ENCODE measurements at regions not wholly inside any gene's neighbourhood (a gene's known extent, or its start where the extent isn't known, plus 50 kb on each side); places are given as distances from the start of the nearest gene placed in this dataset.

- H3K27me3 Mint-ChIP-seq, result no peaks in the 10 kb centered on the region
- peaks cover 4% of the 10 kb centered on the region for H3K9me3 Mint-ChIP-seq
- no peak overlapping the region for H3K27ac Mint-ChIP-seq
- H3K36me3 Mint-ChIP-seq (ENCODE audit: low read depth), result no peaks in the 10 kb centered on the region
- no peak overlapping the region for H3K4me3 Mint-ChIP-seq
- peaks cover 9% of the 10 kb centered on the region for H3K4me1 Mint-ChIP-seq
- ATAC-seq (replicated peaks), result no peak
Observed at GRCh38 chr7:115235075-115235474, 313.2 kb downstream of the MDFIC start.

DNA sequence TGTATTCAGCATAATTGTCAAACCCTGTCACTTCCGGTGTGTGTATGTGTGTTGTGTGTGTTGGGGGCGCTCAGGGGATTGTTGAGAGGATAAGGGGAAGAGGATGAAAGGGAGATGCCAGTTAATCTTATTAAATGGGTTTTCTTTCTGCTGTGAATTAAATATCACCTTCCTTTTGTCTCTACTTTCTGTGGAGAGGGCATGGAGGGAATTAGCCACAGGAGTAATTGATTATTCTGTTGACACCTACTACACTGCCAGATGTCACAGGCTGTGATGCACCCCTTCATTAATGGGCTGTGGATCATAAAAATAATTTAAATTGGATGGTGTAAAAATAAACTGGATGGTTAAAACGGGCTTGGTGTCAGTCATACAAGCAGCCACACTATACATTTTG lies 311.9 kb downstream of the MDFIC start:
- H3K36me3 Mint-ChIP-seq (ENCODE audit: low read depth), result no peaks in the 10 kb centered on the region
- H3K4me1 Mint-ChIP-seq, result peaks cover 18% of the 10 kb centered on the region
- H3K4me3 Mint-ChIP-seq, result no peak overlapping the region
- peak overlapping the region; percentile 17 for H3K27ac Mint-ChIP-seq
- ATAC-seq (replicated peaks), result no peak
- peaks cover 4% of the 10 kb centered on the region for H3K9me3 Mint-ChIP-seq
- no peaks in the 10 kb centered on the region for H3K27me3 Mint-ChIP-seq

GRCh38 chr7:115232041-115232440 lies 310.1 kb downstream of the MDFIC start:
- Mint-ChIP-seq H3K36me3 (ENCODE audit: low read depth) (no peaks in the 10 kb centered on the region), H3K4me1 (peaks cover 18% of the 10 kb centered on the region), H3K4me3 (no peak overlapping the region), H3K27me3 (no peaks in the 10 kb centered on the region), H3K9me3 (peaks cover 4% of the 10 kb centered on the region), H3K27ac (peak overlapping the region; percentile 77)
- no peak for ATAC-seq (replicated peaks)

GRCh38 chr7:115230882-115231571 lies 309.1 kb downstream of the MDFIC start:
- peaks cover 18% of the 10 kb centered on the region for H3K4me1 Mint-ChIP-seq
- H3K36me3 Mint-ChIP-seq (ENCODE audit: low read depth), result no peaks in the 10 kb centered on the region
- no peaks in the 10 kb centered on the region for H3K27me3 Mint-ChIP-seq
- peak overlapping the region; percentile 90 for H3K27ac Mint-ChIP-seq
- peak; percentile 98 for ATAC-seq (replicated peaks)
- peak overlapping the region; percentile 46 for H3K4me3 Mint-ChIP-seq
- H3K9me3 Mint-ChIP-seq, result peaks cover 4% of the 10 kb centered on the region

- no peaks in the 10 kb centered on the region for H3K36me3 Mint-ChIP-seq (ENCODE audit: low read depth)
- no peaks in the 10 kb centered on the region for H3K27me3 Mint-ChIP-seq
- peak overlapping the region; percentile 60 for H3K4me3 Mint-ChIP-seq
- peaks cover 7% of the 10 kb centered on the region for H3K9me3 Mint-ChIP-seq
- peak overlapping the region; percentile 77 for H3K27ac Mint-ChIP-seq
- peaks cover 25% of the 10 kb centered on the region for H3K4me1 Mint-ChIP-seq
- no peak for ATAC-seq (replicated peaks)
Observed at GRCh38 chr7:115229401-115230105, 307.7 kb downstream of the MDFIC start.

DNA sequence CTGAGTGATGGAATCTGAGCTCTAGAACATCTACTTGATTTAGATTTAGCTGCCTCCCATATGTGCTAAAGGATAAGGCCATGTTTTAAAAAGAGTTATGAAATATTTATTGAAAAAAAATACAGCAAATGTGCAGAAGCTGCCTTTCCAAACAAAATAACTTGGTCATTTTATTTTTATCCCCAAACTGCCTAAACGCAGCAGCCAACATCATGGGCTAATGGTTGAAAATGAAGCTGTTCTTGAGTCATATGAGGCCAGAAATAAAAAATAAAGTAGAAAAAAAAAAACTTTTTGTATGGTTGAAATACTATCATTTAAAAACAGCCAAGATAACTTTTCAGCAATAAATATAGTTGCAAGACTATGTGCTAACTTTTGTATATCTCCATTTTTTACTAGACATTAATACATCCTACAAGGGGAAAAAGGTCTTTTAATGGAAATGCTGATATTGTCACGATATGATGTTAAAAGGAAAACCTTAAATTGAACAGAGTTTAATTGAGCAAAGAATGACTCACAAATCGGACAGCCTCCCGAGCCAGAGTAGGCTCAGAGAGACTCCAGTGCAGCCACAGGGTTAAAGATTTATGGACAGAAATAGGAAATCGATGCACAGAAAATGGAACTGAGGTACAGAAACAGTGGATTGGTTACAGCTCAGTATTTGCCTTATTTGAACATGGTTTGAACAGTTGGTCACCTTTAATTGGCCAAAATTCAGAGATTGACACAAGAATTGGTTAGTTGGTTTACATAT lies 305.8 kb downstream of the MDFIC start:
- H3K27me3 Mint-ChIP-seq, result no peaks in the 10 kb centered on the region
- H3K27ac Mint-ChIP-seq, result no peak overlapping the region
- peaks cover 25% of the 10 kb centered on the region for H3K4me1 Mint-ChIP-seq
- H3K9me3 Mint-ChIP-seq, result peaks cover 7% of the 10 kb centered on the region
- H3K36me3 Mint-ChIP-seq (ENCODE audit: low read depth), result no peaks in the 10 kb centered on the region
- no peak overlapping the region for H3K4me3 Mint-ChIP-seq
- ATAC-seq (replicated peaks), result no peak

DNA sequence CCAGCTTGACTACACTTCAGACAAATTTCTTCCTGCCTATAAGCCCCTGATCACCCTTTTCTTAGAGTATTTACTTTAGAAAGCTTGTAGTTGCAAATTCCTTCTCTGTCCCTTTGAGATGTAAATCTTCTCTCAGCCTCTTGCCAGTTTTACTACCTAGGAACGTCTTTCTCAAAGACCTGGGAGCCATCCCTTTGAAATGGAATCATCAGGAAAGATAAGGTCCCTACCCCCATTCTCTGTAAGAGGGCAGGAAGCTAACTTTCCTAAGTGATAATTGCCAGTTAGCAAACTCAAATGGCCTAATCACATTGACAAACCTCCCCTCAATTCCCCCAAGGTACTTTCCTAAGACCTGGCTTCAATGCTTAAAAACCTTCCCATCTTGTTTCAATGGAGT lies 304.5 kb downstream of the MDFIC start:
- Mint-ChIP-seq H3K27ac (no peak overlapping the region), H3K9me3 (peaks cover 7% of the 10 kb centered on the region), H3K4me1 (peaks cover 24% of the 10 kb centered on the region), H3K36me3 (ENCODE audit: low read depth) (no peaks in the 10 kb centered on the region), H3K27me3 (no peaks in the 10 kb centered on the region), H3K4me3 (no peak overlapping the region)
- no peak for ATAC-seq (replicated peaks)

DNA sequence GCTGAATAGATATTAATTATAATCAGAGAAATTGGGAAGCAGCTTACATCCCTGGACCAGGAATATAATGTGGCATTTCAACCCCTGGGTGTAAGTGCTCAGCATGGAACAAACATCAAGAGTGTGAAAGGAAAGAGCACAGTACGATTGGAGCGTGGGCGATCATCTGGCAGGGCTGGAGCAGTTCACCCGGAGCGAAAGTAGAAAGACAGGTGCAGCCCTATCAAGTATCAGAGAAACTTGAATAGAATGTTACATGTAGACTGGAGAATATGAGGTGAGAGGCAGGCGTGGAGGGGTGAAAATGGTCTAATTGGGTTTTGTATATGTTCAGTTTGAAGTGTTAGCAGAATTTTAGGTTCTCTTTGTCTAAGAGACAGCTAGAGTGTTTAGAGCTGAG lies 303.0 kb downstream of the MDFIC start:
- Mint-ChIP-seq H3K27me3 (no peaks in the 10 kb centered on the region), H3K36me3 (ENCODE audit: low read depth) (no peaks in the 10 kb centered on the region), H3K27ac (no peak overlapping the region), H3K9me3 (peaks cover 7% of the 10 kb centered on the region), H3K4me1 (peaks cover 17% of the 10 kb centered on the region), H3K4me3 (no peak overlapping the region)
- ATAC-seq (replicated peaks), result no peak

GRCh38 chr7:115223959-115224358 lies 302.1 kb downstream of the MDFIC start:
- peaks cover 7% of the 10 kb centered on the region for H3K9me3 Mint-ChIP-seq
- no peaks in the 10 kb centered on the region for H3K27me3 Mint-ChIP-seq
- no peak overlapping the region for H3K27ac Mint-ChIP-seq
- H3K4me1 Mint-ChIP-seq, result peaks cover 9% of the 10 kb centered on the region
- no peak overlapping the region for H3K4me3 Mint-ChIP-seq
- H3K36me3 Mint-ChIP-seq (ENCODE audit: low read depth), result no peaks in the 10 kb centered on the region
- no peak for ATAC-seq (replicated peaks)

- no peak for ATAC-seq (replicated peaks)
- no peaks in the 10 kb centered on the region for H3K36me3 Mint-ChIP-seq (ENCODE audit: low read depth)
- H3K27me3 Mint-ChIP-seq, result no peaks in the 10 kb centered on the region
- peaks cover 7% of the 10 kb centered on the region for H3K9me3 Mint-ChIP-seq
- no peak overlapping the region for H3K27ac Mint-ChIP-seq
- H3K4me1 Mint-ChIP-seq, result peaks cover 14% of the 10 kb centered on the region
- H3K4me3 Mint-ChIP-seq, result no peak overlapping the region
Observed at GRCh38 chr7:115221456-115221855, 299.6 kb downstream of the MDFIC start.

DNA sequence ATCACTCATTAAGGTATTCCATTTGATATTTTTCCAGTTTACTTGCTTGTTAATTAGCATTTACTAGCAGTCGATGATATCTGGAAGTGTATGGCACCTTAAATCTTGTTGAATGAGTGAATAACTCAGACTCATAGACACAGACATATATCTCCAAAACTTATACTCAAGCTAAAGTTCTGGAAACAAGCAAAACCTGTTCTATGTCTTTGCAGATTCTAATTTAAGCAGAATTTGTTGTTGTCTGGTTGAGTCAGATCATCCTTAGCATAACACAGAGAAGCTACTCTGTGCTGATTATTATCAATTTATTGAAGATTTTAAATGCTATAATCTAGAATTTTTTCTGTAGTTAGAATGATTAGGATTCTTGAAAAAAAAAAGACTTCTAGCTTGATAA lies 296.2 kb downstream of the MDFIC start:
- no peak for ATAC-seq (replicated peaks)
- no peaks in the 10 kb centered on the region for H3K27me3 Mint-ChIP-seq
- no peaks in the 10 kb centered on the region for H3K36me3 Mint-ChIP-seq (ENCODE audit: low read depth)
- H3K27ac Mint-ChIP-seq, result no peak overlapping the region
- H3K9me3 Mint-ChIP-seq, result no peaks in the 10 kb centered on the region
- no peak overlapping the region for H3K4me3 Mint-ChIP-seq
- peaks cover 7% of the 10 kb centered on the region for H3K4me1 Mint-ChIP-seq

DNA sequence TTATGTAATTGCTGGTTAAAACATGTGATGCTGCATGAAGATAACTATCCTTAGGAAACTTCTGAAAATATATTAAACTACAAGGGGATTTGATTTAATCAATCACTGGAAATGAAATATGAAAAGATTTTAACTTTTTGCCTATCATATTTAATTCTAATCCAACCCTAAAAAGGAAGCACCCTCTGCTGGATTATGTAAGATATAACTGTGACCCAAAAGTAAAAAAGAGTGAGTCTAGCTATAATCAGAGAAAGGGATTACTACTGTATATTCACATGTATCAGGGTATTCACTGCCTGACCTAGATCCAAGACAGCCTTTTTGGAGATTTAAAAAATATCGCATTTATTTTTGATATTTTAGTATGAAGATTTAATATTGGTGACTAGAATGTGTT lies 295.5 kb downstream of the MDFIC start:
- Mint-ChIP-seq H3K27me3 (no peaks in the 10 kb centered on the region), H3K4me1 (peaks cover 7% of the 10 kb centered on the region), H3K4me3 (no peak overlapping the region), H3K36me3 (ENCODE audit: low read depth) (no peaks in the 10 kb centered on the region), H3K27ac (no peak overlapping the region), H3K9me3 (no peaks in the 10 kb centered on the region)
- no peak for ATAC-seq (replicated peaks)

GRCh38 chr7:115216652-115217051 lies 294.8 kb downstream of the MDFIC start:
- Mint-ChIP-seq H3K4me3 (no peak overlapping the region), H3K4me1 (peaks cover 7% of the 10 kb centered on the region), H3K9me3 (no peaks in the 10 kb centered on the region), H3K36me3 (ENCODE audit: low read depth) (no peaks in the 10 kb centered on the region), H3K27ac (no peak overlapping the region), H3K27me3 (no peaks in the 10 kb centered on the region)
- peak; percentile 72 for ATAC-seq (replicated peaks)

- no peak for ATAC-seq (replicated peaks)
- Mint-ChIP-seq H3K27ac (no peak overlapping the region), H3K9me3 (peaks cover 8% of the 10 kb centered on the region), H3K27me3 (no peaks in the 10 kb centered on the region), H3K36me3 (ENCODE audit: low read depth) (no peaks in the 10 kb centered on the region), H3K4me1 (peaks cover 8% of the 10 kb centered on the region), H3K4me3 (no peak overlapping the region)
Observed at GRCh38 chr7:115211171-115211570, 289.3 kb downstream of the MDFIC start.

- H3K36me3 Mint-ChIP-seq (ENCODE audit: low read depth), result no peaks in the 10 kb centered on the region
- no peak for ATAC-seq (replicated peaks)
- H3K4me1 Mint-ChIP-seq, result peaks cover 8% of the 10 kb centered on the region
- no peak overlapping the region for H3K27ac Mint-ChIP-seq
- H3K27me3 Mint-ChIP-seq, result no peaks in the 10 kb centered on the region
- no peak overlapping the region for H3K4me3 Mint-ChIP-seq
- peaks cover 8% of the 10 kb centered on the region for H3K9me3 Mint-ChIP-seq
Observed at GRCh38 chr7:115210552-115210951, 288.7 kb downstream of the MDFIC start.
